ENCODE measurements at regions not wholly inside any gene's neighbourhood (a gene's known extent, or its start where the extent isn't known, plus 50 kb on each side); places are given as distances from the start of the nearest gene placed in this dataset.

DNA sequence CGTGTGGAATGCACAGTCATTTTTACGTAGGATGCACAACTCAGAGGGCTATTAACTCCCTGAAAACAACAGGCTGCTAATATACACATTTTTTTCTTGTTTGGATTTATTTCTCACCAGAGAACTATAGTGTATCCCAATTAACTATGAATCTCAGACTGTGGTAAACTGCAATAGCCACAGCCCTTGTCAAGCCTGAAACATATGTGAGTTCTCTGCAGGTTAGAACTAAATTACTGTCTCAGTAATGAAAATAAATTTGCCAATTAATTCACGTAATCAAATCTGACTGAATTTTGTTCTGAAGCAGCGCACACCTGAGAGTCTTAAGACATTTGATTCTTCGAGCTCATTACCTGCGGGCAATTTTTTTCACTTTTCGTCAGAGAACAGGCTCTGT lies 318.6 kb downstream of the PMP22 start:
- DNase-seq (ENCODE audit: low spot score) = no peak

DNA sequence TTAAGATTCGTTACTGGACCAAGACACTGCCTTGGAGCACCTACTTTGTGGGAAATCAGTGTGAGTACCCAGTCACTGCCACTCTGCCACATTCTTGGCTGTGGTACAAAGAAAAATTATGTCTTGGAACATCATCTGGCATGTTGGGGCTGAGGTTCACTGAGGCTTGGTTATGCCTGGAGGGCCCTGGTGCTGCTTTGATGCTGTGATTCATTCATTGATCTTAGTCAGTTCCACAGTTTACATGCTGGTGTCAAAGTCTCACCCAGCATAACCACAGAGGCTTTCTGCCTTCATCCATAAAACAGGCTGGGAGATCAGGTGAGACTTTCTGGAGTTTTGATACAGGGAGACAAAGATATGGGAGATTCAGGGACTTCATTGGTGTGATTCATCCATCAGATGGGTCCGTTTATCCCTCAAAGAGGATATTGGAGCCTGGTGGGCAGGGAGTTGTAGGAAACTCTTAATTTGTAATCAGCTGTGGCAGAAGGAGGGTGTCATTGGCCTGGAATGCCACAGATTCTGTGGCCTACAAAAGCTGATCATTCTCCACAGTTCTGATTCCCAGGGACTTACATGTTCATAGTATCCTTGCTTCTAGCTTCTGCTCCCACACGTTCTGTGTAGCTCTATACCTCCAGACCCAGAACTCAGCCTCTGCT lies 322.5 kb downstream of the PMP22 start:
- no peak for DNase-seq (ENCODE audit: low spot score)

DNA sequence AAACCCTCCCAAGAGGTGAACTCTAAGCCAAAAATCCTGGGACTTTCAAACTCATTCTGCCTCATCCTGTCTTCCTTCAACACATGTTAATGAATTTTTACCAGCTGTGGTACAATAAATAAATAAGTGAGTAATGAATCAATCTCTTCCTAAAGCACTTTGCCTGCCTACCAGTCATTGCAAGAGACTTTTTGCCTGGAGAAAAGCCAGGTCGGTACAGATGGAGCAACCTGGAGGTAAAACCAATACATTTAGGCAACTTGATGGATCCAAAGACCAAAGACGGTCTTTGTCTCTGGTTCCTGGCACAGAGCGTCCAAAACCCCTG lies 324.2 kb downstream of the PMP22 start:
- DNase-seq (ENCODE audit: low spot score) = no peak

DNA sequence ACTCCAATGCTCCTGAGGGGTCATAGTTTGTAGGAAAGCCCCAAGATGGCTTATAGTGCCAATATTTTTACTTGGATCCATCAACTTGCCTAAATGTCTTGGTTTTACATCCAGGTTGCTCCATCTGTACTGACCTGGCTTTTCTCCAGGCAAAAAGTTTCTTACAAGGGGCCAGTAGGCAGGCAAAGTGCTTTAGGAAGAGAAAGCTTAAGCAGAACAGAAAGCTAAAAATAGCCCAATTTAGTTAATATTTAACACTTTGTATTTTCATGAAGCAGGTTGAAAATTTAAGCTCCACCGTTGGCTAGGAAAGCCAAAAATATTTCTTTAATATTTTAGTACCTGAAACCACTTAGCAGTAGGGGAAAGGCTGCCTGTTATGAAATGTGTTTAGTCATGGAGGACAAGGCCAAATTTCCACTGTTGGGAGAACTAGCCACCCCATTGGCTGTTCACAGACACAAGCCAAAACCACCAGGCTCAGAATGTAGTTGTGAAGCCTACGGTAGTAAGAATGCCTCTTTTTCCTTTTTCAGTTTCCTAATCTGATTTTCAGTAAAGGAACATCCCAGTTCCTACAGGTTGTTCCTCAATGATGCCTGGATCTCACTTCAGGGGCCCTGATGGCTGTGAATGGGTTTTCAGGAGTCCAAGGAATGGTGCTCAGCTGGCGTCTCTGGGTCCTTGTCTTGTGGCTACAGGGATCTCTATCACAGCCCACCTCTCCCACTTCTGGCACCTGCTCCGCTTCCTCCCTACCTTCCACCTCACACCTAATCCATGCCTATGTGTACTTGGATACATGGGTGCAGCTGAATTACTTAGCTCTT lies 324.8 kb downstream of the PMP22 start:
- DNase-seq (ENCODE audit: low spot score) = no peak

DNA sequence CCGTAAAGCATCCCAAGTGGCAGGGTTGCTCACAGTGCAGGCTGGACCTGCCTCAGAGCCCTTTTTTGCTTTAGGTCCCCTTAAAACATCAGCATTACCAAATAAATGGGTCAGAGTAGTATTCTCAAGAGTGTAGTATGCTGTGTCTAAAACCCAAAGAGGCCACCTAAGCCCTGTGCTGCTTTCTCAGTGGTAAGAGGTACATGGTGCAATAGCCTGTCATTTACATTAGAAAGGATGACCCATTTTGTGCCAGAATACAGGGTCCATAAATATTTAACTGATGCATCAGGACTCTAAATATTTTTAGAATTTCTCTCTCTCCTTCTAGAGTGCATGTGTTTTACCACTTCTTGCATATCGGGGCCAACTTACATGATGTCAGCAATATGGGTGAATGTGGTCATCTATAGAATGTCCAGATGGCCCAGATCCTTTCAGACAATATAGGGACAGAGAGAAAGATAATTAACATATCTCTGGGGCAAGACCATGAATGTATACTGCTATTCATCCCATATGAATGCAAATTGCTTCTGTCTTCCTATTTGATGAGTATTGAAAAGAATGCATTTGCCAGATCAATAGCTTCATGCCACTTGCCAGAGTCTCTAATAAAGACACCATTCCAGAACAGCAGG lies 329.2 kb downstream of the PMP22 start:
- no peak for DNase-seq (ENCODE audit: low spot score)

DNA sequence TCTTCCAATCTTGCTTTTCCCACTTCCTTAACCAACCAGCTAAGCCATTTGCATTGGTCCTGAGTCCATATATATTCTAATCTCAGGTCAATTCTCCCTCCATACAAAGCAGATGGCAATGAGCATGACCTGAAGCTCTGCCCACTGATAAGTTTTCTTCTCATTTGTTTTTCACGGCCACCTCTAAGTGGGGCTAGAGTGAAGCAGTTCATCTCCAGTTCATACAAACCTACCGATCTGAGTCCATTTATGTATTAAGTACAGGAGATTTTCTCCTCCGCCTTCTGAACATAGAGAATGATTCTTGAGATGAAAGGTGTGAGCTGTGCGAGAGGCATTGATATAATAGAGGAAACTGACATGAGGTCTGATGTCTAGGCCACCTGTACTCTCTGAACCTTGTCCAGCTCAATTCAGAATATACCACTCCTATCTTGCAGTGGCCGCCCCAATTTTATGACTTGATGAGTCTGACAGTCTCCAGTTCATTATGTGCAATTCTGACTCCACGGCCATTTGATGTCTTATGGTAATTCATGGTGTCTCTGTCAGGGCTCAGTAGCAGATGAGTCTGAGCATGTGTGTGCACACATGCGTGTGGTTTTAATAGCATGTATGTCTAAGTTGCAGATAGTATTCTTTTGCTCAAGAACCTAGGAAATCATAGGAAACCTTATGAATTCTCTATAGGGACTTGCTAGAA lies 329.8 kb downstream of the PMP22 start:
- DNase-seq (ENCODE audit: low spot score) = no peak

DNA sequence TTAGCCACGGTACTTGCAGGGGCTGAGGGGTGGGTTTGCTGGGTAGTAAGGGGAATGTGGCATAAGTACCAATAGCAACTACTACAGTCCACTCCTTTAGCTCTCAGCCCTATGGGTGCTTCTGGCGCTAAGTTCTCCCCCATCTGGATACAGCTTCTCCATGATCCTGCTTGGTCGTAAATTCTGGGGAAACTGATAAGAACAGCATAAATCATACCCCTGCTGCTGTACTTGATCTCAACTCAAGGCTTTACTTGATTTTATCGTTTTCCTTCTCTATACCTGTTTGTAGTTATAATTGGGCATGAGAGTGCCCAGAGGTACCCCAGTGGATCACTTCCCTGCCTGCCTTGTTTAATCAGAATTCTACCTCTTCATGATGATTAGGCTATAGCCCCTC lies 331.4 kb downstream of the PMP22 start:
- no peak for DNase-seq (ENCODE audit: low spot score)

DNA sequence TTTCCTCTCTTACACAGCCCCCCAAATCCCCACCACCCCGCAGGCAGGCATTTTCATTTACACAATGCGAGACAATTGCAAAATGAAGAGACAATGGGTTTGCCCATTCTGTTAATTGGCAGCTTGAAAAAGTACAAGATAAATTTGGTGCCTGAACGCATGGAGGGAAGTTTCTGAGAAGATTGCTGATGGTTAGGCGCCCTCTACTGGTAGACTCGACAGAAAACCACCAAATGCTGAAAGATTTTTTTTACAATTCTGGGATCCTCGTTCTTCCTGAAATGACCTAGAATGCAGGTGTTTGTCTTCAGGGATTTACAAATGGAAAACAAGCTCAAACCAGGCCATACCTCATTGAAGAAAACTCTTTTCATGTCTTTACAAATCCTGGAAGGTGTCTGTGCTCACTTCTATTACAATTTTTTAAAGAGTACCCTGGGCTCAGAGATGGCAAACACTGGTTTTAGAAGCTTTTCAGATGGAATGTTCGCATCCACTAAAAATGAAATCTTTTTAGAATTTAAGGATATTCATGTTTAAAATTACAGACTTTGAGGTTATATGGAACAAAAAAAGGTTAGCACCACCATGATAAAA lies 338.5 kb downstream of the PMP22 start:
- DNase-seq (ENCODE audit: low spot score) = peak; percentile 71

DNA sequence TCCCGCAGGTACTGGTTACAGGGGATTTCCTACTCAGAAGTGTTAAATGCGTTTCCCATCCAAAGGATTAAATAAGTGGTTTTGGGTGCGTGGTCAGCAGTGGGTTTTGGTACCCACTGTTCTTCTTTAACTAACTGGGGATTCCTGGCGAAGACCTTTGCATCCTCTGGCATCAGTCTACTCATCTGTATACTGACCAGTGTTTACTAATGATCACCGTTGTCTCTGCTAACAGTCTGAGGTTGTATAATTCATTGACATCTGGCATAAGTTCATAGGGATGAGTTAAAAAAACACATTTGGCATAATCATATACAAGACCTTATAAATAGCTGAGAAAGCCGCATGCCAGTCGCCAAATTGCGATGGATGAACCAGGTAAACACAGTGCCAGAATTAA lies 339.1 kb downstream of the PMP22 start:
- DNase-seq (ENCODE audit: low spot score) = no peak

DNA sequence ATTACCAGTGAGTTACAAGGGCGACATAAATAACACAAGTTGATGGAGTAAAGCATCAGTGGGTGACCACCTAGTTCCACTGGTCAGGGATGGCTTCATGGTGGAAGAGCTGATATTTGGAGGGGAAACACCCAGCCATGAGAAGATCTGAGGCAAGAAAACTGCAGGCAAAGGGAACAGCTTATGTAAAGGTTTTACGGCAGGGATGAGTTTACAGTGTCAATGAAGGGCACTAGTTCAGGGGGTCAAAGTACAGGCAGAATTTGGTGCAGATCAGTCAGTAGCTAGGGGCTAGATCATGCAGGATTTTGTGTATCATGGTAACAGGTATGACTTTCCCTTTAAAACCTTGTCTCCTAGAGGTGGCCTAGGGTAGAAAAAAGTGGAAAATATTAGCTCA lies 339.6 kb downstream of the PMP22 start:
- no peak for DNase-seq (ENCODE audit: low spot score)

DNA sequence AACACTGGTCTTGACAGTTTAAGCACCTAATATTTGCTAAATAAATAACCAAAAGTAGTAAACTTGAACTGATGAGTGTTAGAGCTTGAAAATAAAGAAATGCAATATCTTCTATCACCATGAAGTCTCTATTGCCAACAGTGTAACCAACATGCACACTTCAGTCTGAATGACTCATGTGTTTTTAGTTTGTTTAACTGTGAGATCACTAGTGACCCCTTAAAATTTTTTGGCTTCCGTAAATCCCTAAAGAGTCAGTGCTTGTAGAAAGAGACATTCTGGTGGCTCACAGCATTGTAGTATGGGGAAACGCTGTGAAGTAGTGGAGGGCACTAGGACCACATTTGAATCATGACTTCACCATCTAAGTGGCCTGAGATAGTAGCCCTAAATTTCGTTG lies 341.1 kb downstream of the PMP22 start:
- no peak for DNase-seq (ENCODE audit: low spot score)

DNA sequence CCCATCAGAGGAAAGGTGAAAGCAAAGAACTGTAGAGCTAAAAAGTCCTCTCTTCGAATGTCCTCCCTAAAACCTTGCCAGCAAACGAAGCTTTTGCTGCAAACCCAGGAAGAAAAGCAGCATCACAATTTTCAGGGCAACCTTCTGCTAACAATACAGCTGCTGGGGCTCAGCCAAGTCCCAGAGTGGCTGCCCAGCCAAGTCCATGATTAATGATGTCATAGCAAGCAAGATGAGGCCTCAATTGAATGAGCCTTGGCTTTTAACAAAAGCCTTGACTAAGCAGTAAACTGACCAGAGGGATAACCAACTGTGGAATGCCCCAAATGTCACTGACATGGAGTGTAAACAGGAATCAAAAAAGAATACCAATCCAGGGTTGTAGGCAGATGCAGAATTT lies 342.7 kb downstream of the PMP22 start:
- no peak for DNase-seq (ENCODE audit: low spot score)

DNA sequence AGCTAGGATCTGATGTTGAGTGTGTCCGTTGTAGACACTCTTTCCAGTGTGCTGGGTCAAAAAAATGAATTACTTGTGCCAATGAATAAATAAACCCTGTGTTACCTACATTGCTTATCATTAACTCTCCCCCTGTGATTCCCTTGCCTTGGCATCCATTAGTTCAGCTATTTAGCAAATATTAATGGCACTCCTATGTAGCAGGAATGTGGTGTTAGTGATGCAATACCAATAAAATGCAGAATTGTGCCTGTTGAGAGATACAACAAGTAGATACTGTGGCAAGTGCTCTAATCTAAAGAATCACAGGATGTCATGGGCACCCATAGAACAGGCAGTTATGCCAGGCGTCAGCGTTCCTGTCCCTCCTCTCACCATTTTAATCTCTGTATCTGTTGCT lies 343.2 kb downstream of the PMP22 start:
- no peak for DNase-seq (ENCODE audit: low spot score)

DNA sequence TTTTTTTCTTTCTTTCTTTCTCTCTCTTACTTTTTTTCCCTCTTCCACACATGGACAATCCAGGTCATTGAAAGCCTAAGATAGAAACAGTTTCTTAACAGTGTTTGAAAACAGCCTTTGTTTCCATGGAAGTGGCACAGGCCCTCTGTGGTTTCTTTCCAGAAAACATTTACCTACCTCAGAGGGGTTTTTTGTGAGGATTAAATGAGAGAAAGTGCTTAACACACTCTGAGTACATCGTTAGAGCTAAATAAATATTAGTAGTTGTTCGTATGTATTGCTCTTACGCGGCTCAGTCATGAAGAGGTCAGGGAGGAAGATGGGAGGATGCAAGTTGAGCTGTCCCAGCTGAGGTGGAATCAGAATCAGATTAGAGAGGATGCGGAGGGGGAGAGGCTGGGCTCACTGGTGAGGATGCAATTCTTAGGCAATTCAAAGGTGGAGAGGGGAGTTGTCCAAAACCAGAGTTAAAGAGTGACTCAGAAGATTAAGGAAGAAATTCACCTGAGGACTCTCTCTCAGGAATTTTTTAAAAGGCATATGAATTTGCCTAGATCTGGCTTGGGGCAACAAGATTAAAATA lies 345.4 kb downstream of the PMP22 start:
- DNase-seq (ENCODE audit: low spot score) = no peak

DNA sequence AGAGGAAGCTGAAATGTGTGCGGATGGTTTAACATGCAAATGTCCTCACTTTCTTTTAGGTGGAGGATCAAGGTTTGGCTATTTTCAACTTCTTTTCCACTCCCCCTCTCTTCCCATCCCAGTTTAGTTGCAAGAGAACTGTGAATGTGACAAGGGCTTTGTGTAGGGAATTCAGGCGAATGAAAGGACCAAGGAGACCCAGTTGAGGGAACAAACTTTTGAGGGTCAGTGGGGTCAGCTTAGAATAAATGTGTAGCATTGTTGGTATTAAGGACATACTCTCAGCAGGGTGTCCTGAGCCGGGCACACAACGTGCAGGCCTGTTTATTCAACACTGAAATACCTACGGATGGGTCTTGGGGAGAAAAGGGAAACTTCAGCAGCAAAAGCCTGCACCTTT lies 346.0 kb downstream of the PMP22 start:
- no peak for DNase-seq (ENCODE audit: low spot score)

DNA sequence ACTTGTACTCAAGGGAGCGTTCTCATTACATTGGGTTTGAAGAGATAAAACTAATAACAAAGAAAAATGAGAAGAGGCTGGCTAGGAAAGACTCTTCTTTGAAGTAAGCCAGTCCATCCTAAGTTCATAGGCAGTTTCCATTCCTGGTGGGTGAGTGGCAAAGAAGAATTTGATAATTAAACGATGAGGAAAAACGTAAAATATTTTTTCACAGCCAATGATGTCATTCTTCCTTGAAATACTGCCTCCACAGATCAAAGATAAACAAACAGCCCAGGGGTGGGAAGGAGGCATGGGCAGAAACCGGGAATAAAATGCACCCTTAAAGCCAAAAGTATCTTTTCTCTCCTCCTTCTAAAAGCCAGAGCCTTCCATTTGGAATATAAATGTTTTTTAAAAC lies 346.6 kb downstream of the PMP22 start:
- no peak for DNase-seq (ENCODE audit: low spot score)

DNA sequence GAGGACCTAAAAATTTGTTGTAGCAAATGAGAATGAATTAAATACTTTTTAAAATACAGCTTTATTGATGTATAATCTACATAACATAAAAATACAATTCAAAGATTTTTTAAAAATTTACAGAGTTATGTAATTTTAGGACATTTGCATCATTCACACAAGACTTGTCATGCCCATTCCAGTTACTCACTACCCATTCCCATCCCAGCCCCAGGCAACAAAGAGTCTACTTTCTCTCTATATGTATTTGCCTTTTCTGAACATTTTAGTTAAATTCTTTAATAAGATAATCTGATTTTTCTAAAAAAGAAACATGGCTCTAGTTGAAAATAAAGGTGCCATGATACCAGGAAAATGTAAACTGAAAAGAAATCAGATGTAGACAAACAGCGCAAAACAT lies 354.2 kb downstream of the PMP22 start:
- no peak for DNase-seq (ENCODE audit: low spot score)

DNA sequence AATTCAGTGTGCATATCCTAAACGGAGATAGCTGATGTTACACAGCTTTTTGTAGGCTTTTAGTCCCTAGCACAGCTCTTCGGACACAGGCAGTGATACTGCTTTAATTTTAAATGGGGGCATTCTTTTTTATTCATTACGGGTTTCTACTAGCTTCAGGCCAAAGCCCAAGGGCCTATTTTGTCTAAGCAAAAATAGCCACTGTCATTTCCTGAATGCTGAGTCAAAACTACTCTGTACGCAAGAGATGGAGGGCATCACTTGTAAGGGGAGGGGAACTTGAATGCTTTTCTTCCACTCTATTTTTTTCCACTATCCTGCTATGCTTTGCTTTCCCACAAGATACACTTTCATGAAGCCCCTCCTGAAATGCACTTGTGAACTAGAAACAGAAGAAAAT lies 360.7 kb downstream of the PMP22 start:
- DNase-seq (ENCODE audit: low spot score) = no peak

DNA sequence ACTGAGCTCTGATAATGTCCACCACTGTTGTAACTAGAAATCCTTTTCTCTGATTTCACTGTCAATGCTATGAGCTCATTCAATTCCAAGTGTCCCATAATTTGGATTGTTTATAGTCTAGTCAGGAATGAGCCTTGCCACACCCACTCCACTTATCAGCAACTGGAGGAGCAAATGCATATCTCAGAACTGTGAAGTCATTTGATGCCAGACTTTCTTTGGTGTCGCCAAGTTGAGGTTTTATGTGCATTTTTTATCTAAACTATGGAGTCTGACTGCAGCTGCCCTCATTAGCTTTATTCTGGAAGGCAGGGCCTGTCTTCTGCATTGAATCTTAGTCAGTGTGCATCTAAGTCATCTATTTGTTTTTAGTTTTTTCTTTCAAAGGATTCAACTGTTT lies 361.3 kb downstream of the PMP22 start:
- DNase-seq (ENCODE audit: low spot score) = no peak

DNA sequence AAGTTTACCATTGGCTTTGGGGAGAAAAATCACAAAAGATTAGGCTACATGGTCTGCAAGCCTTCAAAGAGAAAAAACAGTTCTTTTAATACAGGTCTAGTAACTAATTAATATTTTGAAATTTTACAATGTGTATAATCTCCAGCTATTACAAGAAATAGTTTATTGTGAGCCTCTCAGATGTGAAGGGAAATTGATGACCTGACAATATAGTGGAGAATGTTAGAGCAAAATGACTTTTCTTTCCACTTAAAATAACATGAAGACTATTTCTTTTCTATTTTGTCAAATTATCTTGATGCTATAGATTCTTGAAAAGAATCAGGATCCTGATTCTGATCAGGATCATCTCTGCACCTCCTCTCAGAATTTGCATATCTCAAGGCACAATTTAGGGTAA lies 362.3 kb downstream of the PMP22 start:
- DNase-seq (ENCODE audit: low spot score) = no peak

DNA sequence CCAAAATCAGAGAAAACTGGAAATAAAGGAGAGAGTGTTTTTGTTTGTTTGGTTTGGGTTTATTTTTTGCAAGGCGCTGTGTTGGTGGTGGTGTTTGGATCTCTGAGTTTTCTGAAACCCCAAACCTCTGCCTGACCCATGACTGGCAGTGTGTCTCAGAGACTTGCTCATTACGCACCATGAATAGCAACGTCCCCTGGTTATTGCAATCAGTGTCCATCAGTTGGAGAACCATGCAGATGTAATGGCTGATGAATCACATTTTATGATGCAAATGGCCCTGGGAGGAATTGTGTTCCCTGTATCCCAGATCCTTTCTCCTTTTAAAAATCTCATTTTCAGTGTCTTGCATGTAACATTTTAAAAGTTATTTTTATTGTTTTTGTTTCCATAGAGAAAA lies 362.8 kb downstream of the PMP22 start:
- no peak for DNase-seq (ENCODE audit: low spot score)

DNA sequence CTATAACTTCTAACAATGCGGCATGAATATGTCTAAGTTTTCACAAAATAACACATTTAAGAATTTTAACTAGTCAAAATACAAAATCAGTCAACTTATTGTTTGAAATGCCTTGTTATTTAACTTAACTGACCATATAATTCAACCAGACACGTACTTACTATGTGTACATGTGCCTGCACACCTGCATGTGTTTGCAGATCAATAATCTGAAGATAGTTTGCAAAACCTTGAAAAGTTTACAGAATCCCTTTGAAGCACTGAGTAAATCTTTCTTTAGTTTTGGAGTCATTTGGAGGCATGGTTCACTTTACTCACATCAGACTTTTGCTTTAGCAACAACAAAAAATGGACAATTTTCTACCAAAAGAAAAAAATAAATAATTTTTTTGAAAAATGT lies 363.8 kb downstream of the PMP22 start:
- no peak for DNase-seq (ENCODE audit: low spot score)
